ENCODE measurements at regions not wholly inside any gene's neighbourhood (a gene's known extent, or its start where the extent isn't known, plus 50 kb on each side); places are given as distances from the start of the nearest gene placed in this dataset.

DNA sequence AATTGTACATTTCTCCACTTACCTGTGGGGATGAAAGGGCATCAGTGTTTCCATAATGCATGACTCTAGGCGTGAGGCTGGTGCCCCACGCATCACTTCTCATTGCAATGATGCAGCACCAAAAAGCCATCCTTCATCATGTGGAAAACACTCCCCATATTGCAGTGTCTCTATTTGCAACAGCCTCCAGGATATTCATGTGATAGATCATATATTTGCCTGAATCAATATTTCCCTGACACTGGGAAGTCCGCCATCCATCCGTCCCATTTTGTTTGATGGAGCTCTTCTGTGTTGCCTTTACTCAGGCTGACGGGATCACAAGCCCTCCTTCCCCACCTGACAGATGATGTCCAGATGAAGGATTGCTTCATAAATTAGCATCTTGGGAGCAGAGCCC is 74.5 kb upstream of the CAMK1G start:
- TF ChIP-seq, protein P1, sequence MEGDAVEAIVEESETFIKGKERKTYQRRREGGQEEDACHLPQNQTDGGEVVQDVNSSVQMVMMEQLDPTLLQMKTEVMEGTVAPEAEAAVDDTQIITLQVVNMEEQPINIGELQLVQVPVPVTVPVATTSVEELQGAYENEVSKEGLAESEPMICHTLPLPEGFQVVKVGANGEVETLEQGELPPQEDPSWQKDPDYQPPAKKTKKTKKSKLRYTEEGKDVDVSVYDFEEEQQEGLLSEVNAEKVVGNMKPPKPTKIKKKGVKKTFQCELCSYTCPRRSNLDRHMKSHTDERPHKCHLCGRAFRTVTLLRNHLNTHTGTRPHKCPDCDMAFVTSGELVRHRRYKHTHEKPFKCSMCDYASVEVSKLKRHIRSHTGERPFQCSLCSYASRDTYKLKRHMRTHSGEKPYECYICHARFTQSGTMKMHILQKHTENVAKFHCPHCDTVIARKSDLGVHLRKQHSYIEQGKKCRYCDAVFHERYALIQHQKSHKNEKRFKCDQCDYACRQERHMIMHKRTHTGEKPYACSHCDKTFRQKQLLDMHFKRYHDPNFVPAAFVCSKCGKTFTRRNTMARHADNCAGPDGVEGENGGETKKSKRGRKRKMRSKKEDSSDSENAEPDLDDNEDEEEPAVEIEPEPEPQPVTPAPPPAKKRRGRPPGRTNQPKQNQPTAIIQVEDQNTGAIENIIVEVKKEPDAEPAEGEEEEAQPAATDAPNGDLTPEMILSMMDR (conservative IDR thresholded peaks at IDR 0.05; ENCODE audit: low read length): no peak
- TF ChIP-seq EZH2phosphoT487 (IDR thresholded peaks at IDR 0.05; ENCODE audit: borderline replicate concordance, low read depth, low read length): no peak
